ENCODE measurements at regions not wholly inside any gene's neighbourhood (a gene's known extent, or its start where the extent isn't known, plus 50 kb on each side); places are given as distances from the start of the nearest gene placed in this dataset.

DNA sequence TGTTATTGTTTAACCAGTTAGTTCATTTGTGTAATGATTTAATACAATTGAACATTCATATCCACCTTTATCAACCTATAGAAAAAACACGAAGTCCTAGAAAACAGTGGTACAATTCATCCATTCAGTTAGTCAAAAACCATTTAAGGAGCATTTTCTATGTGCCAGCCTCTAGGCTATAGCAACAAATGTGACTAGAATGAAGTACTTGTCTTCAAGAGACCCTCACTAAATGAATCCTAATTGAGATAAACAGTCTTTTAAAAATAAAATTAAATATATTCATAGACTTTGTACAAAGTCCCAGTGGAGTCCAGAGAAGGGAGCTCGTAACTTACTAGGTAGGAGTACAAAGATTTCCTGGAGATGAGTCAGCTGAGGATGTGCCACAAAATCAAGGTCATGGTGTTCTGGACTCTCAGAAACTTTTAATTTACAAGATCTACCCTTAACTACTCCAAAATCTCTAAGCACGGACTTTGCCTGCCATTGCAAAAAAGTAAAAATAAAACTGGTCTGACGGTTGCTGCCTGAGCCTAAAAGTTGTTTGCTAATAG is 430.7 kb upstream of the DCN start:
- TF ChIP-seq, protein P1, sequence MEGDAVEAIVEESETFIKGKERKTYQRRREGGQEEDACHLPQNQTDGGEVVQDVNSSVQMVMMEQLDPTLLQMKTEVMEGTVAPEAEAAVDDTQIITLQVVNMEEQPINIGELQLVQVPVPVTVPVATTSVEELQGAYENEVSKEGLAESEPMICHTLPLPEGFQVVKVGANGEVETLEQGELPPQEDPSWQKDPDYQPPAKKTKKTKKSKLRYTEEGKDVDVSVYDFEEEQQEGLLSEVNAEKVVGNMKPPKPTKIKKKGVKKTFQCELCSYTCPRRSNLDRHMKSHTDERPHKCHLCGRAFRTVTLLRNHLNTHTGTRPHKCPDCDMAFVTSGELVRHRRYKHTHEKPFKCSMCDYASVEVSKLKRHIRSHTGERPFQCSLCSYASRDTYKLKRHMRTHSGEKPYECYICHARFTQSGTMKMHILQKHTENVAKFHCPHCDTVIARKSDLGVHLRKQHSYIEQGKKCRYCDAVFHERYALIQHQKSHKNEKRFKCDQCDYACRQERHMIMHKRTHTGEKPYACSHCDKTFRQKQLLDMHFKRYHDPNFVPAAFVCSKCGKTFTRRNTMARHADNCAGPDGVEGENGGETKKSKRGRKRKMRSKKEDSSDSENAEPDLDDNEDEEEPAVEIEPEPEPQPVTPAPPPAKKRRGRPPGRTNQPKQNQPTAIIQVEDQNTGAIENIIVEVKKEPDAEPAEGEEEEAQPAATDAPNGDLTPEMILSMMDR (IDR thresholded peaks at IDR 0.05; ENCODE audit: insufficient read depth, low read length, poor library complexity, severe bottlenecking): no peak
- TF ChIP-seq EZH2phosphoT487 (conservative IDR thresholded peaks at IDR 0.05; ENCODE audit: low read length): no peak

All from SU-DHL-6 (cell line).